Lung microvascular endothelial cell (primary cell): ENCODE measurements at regions not wholly inside any gene's neighbourhood (a gene's known extent, or its start where the extent isn't known, plus 50 kb on each side); places are given as distances from the start of the nearest gene placed in this dataset.

Source experiments
- DNase-seq, 2 donors: peaks; one replicate each; pipeline versions ENCODE4 v3.0.0 to v3.0.0-alpha.2; 2010; ENCODE audit warnings: low read depth in 2 of 2

DNA sequence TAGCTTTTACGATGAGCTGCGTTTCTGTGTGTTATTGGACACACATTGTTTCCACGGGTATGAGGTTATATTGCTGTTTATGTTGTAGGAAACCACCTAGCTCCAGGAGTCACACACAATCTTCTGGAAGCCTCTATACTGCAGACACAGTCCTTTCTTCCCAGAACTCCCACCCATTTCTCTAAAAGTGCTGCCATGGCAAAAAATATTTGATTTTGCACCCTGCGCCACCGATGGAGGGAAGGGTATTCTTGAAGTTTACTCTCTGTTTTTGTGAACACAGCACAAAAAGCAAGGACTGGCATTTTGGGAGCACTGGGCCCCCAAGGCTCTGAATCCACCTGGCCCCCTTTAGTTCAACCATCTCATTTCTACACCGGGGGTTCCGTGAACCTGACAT lies 187.5 kb downstream of the ICE1 start:
- DNase-seq: no peak

DNA sequence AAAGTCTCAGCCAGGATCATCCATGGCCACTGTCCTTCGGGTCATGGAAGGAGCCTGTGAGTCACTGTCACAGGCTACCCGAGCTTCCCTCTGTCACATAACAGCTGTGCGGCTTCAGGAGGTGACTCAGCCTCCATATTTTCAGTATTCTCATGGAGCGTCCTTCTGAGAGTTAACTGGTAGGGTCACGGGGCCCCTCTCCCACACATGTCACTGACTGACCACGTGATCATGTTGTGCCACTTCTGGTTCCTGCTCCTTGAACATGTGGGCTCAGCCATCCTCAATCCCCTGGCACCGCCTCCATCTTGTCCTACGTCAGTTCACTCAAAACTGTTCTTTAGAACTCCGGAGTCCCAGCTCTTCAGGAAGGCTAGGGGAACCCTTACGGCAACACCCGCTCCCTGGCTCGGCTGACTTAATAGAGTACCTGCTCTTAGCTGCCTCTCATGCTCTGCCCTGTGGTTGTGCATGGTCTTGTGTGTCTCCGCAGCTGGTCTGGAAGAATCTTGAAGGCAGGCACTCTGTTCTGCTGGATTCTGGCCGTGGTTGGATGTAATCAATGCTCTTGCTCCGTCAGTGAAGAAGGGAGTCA lies 182.8 kb downstream of the ICE1 start:
- no peak for DNase-seq

GRCh38 chr5:5602554-5602953 lies 180.1 kb downstream of the ICE1 start:
- no peak for DNase-seq

- DNase-seq: no peak
These were observed 176.2 kb downstream of the ICE1 start for GRCh38 chr5:5598547-5599113.

GRCh38 chr5:5593391-5593790 lies 170.9 kb downstream of the ICE1 start:
- DNase-seq: no peak

DNA sequence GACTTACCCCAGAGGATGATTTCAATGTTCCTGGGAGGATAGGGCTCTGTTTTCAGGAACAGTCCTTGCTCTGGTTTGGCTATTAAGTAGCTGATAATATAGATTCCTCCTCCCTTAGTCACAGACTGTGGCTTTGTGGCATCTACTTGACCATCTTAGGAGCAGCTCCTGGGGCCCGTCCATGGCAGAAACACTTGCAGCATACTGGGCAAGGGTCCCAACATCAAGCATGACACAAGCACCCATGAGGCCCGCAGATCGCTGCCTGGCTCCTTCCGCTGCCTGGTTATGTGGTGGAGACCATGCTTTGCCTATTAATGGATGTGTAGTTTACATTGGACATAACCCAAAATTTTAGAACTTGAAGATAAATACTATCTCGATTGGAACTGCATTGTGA lies 170.1 kb downstream of the ICE1 start:
- no peak for DNase-seq

DNA sequence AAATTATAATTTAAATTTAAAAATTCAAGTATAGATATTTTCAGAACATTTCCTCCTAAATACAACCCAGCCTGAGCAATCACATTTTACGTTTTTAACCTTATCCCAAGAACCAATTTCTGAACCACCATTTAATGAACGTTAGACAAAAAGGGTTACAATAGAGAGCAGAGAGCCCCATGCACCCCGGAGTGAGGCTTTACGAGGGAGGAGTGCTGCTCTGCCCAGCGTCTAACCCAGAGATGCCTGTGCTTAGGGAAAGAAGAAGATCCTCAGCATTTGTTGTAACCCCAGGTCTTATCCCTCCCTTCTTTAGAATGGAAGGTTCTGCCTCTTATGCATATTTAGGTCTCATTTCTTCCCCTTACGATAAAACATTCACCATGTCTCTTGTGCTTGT lies 169.1 kb downstream of the ICE1 start:
- no peak for DNase-seq

DNA sequence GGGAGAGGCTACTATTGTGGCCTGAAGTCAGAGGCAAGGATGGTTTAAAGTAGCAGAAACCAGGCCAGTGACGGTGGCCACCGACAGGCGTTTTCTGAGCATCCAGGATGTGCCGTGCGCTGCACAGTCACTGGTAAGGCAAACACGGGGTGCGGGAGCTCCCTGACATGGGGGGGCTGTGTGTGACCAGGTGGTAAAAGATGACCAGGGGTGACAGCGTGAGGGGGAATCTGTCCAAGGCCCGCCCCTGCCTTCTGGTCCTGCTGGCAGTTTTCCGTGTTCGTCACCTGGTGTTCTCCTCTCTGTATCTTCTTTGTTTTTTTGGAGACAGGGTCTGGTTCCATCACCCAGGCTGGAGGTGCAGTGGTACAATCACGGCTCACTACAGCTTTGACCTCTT lies 167.4 kb downstream of the ICE1 start:
- no peak for DNase-seq

DNA sequence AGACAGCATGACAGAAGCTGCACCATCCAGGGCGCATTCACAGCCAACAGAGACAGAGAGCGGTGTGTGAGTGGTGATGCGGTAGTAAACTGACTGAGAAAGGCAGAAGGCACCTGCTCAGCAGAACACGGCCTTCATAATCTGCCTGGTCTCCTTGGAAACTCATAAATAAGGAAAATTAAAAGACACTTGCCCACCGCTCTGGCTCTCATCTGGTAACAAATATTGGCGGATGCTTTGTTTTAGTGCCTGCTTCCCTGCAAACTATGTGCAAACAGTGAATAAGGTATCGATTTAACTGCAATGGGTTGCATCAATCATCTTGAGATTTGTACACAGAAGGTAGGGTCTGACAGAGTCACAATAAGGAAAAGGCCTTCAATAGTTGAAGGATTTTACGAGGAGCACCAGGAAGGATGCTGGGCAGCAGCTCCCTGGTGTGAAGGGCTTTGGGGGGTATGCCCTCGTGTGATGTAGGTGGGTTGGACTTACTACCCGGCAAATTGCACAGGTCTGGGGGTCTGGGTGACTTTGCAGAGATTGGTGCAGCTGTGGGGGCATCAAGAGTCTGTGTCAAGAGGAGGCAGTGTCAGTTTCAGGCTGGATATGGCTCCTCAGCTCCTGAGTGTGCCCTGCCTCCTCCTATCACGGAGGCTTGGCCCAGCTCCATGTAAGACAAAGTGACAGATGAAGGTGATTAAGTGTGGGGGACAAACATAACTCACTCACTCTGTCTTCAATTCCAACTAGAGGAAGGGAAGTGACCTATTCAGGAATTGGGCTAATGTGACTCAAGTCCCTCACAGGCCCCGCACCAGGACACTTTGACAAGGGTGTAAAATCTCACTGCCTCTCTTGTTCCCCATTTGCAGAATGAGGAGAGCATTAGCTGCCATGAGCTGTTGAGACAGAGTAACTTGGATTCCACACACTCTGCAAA lies 166.7 kb downstream of the ICE1 start:
- DNase-seq: no peak

DNA sequence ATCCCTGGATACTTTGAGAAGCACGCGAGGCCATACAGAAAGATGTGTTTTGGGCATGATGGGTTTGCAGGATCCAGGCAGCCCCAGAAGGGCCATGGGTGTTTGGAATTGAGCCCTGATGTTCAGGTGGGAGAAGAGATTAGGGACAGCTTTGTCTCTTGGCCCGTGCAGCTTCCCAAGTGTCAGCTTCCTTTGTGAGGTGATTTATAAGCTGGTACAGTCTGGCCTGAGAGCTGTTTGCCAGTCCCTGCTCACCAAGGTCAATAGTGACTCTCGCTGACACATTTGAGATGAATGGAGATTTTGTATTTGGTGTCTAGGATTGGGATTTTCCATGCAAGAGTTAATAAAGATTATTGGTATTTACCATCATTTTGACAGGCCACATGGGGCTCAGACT lies 165.9 kb downstream of the ICE1 start:
- no peak for DNase-seq

GRCh38 chr5:5587474-5587873 lies 165.0 kb downstream of the ICE1 start:
- DNase-seq: no peak

GRCh38 chr5:5586721-5587120 lies 164.2 kb downstream of the ICE1 start:
- DNase-seq: no peak

DNA sequence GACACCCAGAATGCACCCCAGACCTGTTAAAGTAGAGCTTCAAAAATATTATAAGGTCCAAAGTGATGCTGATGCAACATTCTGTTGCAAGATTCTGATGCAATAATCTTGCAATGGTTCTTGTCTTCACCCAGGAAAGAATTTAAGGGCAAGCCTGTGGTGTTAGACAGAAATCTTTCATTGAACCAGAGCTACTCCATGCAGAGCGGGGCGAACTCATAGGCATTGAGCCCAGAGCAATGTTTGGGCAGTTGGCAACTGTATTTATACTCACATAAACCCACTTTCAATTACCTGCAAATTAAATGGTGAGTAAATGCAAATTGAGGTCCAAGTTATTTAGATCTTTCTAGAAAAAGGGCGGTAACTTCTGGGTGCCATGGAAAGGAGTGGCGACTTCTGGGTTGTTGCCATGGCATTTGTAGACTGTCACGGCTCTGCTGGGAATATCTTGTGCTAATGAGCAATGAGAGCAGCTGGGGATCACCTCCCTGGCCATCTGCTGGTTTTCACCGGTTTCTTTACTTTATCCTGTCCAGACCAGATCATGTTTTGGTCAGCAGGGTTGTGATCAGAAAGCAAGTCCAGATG lies 163.4 kb downstream of the ICE1 start:
- DNase-seq: no peak

DNA sequence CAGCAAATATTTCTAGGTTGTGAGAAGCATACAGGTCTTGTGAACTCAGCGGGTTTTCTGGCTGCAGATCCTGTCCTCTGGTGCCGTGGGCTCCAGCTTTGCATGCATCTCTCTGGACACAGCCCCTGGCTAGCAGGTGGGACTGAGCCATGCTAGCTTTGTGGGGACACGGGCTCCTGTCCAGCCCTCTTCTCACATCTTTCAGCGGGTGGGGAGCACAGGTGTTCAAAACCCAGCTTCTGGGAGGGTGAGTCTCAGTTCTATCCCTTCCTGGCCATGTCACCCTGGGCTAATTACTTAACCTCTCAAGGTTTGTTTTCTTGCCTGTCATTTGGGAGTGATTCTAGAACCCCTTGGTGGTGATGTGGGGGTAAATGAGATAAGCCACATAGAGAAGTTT lies 162.3 kb downstream of the ICE1 start:
- DNase-seq: no peak

GRCh38 chr5:5584236-5584745 lies 161.8 kb downstream of the ICE1 start:
- no peak for DNase-seq

DNA sequence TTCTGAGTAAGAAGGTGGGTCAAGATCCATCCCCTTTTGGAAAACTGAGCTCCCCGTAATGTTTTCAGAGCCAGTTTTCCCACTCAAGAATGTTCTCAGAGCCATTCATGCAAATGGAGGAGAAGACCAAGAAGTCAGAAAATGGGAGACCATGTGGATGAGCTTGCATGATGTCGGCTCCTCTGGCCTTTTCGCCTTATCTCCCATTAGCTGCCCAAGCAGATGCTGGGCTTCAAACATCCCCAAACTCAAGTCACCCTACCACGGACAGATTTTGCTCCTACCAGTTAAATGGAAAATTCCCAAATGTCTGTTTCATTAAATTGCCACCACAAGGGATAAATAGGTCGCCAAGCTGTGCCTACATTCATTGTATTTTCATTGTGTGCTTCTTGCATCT lies 161.4 kb downstream of the ICE1 start:
- no peak for DNase-seq

DNA sequence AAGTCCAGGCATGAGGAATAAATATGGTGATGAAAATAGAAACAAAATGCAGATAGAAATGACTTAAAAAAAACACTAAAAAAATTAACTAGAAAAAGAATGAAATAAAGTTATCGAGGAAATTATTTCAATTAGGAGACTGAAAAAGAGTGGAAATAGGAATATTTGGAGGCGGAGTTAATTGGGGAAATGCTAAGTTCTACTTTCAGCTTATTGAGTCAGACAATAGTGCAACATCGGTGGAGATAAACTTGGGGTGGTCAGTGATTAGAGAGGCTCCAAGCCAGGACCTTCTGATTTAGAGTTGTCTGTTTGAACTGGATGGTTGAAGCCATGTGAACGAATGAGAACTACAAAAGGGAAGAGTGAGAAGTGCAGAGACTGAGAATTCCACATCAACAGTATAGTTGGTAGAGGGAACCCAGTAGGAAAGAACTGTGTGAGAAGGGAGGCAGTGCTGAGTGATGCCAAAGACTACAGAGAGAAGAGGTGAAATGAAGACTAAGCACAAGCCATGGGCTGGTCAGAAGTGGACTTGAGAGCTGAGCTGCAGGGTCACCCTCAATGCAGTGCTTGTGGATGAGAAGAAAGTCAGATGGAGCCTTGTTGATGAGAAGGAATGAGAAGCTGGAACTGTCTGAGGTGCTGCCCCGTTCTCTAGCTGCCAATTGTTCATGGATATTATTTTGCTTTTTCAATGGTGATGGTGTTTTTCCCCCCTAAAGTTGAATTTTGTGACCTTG lies 160.7 kb downstream of the ICE1 start:
- no peak for DNase-seq

- DNase-seq: no peak
These were observed 158.6 kb downstream of the ICE1 start for GRCh38 chr5:5581080-5581479.

- DNase-seq: no peak
These were observed 154.3 kb downstream of the ICE1 start for GRCh38 chr5:5576744-5577143.

GRCh38 chr5:5575461-5575860 lies 153.0 kb downstream of the ICE1 start:
- no peak for DNase-seq

DNA sequence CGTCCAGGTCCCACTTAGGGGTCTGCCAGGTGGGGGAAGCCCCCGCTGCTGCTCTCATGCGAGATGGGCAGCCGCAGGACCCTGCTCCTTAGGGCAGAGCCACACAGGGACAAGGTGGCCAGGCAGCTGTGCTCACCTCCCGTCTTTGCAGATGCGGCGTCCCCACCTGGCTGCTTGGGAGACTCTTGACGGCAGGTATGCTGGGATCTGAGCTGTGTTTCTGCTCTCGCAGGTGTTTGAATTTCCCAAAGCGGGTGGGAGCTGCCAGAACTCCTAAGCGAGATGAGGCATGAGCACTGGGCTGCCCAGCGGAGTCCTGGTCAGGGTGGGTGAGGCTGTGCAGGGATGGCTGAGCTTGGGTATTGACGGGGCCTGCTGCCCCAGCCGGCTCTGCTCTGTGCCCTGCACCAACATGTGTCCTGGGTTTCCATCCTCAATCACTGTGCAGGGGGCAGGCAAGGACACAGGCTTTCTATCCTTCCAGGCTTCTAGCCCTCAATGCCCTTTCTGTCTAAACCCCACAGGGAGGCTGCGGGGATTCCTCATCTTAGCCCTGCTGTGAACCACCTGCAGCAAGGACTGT lies 151.4 kb downstream of the ICE1 start:
- no peak for DNase-seq
